GM19452 (cell line): ENCODE measurements at regions not wholly inside any gene's neighbourhood (a gene's known extent, or its start where the extent isn't known, plus 50 kb on each side); places are given as distances from the start of the nearest gene placed in this dataset.

ENCODE experiments used
- ATAC-seq: cut with Tn5 transposase; IDR thresholded peaks from one replicate; pipeline ENCODE4 v1.9.1; 2021; ENCODE audit not compliant: unreplicated experiment

DNA sequence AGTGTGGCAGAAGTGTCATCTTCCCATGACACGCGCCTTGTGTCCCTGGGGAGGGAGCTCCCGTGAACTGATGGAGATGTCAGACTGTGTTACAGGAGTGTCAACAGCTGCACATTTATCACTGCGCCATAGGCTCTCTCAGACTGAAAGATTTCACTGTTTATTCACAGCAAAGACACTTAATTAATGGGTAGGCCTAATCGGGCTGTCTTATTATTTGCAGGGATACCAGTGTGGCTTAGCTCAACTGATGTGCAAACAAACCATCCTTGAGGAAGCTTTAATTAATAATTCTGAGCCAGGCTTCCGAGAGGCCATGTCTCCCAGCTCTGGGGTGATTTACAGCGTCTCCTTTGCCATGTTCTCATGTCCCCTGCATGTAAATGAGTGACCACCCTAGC, 771.0 kb downstream of the QKI start:
- ATAC-seq = no peak

DNA sequence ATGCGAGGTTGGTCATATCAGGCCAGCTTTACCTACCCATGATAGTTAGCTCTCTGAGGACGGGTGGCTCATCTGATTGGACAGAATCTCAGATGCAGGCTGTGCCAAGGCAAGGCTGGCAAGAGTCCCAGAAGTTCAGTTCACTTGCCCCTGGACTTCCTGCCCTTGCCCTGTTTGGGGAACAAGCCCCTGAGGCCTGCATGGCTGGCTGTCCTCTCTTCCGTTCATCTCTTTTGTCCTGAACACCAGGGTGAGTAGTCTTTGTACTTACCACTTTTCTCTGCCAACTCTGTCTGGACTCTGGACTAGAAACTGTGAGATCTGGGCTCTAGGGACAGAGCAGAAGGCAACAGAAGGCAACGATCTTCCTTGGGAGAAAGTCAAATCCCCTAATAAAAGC, 769.9 kb downstream of the QKI start:
- ATAC-seq = no peak

DNA sequence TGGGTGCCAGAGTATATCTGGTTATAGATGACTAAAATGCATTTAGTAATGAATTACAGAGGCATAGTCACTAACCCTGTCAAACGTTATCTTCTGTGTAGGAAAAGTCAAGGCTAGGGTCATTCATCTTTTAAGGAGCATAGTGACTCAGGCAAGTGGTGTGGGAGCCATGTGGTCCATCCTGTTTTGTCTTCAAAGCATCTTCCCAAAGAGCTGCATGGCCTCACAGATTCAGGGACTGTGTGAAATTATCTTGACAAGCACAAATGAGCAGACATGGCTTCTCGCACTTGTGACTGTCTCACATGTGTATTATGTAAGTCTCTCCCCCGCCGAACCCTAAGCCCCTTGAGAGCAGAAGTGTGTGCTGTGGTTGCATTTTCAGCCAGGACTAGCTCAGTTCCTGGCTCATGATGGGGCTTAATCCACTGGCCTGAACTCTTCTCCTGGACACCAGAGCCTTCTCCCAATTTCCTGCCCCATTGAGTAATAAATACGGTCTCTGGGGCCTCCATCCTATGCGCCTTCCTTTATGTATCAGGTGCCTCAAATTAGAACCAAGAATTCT, 769.1 kb downstream of the QKI start:
- no peak for ATAC-seq

DNA sequence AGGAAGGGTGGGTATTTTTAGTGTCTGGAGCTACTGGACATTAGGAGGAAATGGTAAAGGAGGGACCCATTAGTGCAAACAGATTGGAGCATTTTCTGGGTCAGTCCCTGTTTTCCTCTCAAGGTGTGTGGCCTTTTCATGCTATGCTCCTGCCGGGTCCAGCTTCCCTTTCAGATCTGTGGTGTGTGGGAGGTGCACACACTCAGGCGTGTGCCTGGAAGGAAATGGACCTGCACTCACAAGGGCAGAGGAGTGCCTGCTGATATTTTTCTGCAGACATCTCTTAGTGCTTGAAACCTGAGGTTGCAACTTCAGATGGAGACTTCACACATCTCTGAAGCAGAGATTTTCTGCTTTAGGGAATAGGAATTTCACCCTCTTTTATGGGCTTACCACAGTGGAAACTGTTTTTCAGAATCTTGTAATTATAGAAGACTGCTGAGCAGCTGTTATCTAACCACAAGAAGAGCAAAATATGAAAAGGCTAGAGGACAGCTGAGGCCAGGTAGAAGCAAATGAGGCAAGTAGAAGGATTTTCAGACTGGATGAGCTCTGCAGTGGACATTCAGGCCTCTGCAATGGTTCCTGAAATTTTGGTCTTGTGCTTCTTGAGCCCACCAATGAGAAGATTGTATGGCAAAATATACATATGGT, 764.3 kb downstream of the QKI start:
- no peak for ATAC-seq

DNA sequence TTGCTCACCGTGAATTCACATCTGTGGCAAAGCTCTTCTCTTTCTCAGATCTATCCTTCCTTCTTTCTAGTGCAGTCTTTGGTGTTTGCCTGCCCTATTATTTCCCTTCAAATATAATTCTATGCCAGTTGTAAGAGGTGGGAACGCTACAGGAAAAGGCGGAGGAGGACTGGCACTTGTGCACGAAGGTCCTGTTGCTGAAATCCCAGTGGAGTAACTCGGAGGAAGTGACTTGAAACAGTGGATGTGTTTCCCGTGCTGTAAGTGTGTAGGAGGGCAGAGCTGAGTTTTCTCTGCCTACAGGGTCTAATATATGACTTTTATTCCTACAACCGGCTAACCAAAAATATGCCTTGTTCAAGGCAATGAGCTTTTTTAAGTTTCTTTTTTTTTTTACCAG, 754.8 kb downstream of the QKI start:
- ATAC-seq = no peak

DNA sequence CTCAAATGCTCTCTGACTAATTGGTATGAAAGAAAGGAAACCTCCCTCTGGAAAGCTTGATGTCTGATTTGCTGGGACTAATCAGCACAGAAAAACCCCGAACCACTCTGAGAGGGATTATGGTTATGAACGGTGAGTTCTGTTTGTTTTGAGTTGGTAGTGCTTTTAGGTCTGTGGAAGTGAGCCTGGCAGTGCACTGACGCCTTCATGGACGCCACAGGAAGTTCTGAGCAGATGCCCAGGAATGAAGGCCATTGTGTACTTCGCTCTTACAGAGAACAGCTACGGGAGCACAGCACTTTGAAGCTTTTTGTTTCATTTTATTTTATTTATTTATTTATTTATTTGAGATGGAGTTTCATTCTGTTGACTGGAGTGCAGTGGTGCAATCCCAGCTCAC, 754.1 kb downstream of the QKI start:
- ATAC-seq = no peak

DNA sequence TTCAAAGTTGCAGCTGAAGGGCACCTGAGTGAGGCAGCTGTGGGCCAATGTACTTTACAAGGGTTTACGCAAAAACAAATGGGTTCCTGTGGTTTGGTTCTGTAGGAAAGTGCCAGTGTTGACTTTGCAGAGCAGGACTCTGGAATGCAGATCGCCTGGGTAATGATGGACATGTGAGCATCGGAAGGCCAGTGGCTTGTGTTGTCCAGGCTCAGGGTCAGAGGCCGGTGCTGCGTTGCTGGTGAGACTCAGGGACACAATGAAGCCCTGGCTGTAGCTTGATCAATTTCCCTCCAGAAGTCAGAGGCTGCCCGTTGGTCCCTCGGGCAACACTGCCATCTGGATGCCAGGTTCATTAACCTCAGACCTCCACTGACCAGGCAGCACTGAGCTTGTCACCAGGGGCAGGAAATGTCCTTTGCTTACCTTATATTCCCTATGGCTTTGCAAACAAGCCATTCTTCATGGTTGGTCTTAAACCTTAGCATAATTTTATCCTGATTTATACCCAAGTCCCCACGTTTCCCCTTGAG, 753.4 kb downstream of the QKI start:
- no peak for ATAC-seq

DNA sequence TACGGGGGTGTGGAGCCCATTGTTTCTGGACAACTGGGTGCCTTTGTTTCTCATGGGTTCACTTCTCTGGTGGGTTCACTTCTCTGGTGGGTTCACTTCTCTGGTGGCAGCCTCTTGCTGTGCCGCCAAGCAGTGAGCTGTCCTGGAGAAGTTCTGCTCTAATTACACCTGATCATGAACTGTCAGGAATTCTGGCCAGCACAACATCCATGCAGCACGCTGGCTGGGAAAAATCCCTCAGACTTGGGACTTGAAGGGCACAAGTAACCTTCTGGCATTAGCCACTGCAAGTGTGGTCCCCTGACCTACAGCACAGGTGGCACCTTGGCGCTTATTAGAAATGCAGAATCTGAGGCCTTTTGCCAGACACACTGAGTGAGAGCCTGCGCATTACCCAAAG, 752.5 kb downstream of the QKI start:
- ATAC-seq = no peak

DNA sequence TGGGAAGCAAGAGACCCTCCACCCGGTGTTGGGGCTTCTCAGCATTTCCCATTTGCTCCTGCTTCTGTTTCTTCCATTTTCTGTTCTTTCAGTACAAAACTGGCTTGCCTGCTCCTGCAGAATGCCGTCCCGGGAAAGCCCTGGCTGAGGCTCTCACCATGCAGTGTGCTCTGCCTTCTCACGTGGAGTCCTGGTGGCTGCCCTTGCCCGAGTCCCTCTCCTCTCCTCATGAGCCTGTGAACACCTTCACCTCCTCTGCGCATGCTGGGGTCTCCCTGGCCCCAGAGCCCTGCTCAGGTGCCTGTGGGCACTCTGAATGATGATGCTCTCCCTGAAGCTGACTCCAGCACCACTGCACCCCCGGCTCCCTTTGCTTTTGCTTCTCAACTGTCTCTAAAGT, 752.0 kb downstream of the QKI start:
- ATAC-seq = no peak

DNA sequence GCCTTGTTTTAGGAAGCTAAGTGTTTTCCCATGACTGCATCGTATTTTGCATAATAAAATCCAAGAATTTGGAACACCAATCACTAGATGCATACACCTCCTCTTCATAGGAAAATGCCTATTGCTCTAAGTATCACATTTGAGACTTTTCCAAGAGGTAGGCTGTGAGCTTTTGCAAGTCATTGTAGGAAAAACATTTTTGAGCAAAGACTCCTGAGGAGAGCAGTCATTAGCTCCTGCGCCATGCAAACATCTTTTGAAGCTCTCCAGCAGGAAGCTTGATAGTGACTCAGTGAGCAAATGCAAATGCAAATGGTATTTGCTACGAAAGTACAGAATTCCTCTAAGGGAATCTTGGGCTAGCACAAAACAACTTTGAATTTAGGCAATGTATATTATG, 750.4 kb downstream of the QKI start:
- ATAC-seq = no peak

DNA sequence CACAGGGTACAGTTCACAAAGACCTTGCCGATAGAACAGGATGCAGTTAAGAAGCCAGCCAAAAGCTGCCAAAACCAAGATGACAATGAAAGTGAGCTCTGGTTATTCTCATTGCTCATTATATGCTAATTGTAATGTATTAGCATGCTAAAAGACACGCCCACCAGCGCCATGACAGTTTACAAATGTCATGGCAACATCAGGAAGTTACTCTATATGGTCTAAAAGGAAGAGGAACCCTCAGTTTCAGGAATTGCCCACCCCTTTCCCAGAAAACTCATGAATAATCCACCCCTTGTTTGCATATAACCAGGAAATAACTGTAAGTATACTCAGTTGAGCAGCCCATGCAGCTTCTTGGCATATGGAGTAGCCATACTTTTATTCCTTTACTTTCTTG, 748.7 kb downstream of the QKI start:
- no peak for ATAC-seq

DNA sequence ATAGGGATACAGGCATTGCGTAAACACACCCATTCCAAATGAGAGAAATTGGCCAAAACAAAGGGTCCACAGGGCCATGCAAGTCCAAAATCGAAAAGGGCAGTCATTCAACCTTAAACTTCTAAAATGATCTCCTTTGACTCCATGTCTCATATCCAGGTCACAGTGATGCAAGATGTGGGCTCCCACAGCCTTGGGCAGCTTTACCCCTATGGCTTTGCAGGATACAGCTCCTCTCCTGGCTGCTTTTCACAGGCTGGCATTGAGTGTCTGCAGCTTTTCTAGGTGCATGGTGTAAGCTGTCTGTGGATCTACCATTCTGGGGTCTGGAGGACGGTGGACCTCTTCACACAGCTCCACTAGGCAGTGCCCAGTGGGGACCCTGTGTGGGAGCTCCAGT, 744.5 kb downstream of the QKI start:
- ATAC-seq = no peak

DNA sequence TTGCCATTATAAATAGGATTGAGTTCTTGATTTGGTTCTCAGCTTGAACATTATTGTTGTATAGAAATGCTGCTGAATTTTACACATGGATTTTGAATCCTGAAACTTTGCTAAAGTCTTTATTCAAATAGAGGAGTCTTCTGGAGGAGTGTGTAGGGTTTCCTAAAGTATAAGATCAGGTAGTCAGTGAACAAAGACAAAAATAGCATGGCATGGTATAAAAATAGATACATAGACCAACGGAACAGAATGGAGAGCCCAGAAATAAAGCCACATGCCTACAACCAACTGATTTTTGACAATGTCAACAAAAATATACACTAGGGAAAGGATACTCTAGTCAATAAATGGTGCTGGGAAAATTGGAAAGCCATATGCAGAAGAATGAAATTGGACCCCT, 740.1 kb downstream of the QKI start:
- ATAC-seq = no peak

DNA sequence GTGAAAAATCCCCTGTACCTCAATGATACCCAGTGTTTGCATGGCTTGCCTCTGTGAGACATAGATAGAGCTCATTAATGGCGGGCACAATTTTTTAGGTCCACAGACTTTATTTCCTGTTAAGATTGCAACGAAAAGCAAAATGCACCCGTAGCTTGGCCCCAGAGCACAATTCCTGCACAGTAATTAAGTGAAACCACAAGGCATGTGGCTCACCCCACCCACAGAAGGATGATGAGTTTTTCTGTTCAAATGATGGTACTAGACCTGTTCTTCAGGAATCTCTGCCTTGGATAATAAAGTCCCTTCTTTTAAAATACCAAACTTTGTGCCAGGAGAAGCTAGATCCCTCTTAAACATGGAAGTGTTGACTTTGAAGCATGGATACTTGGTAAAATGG, 738.1 kb downstream of the QKI start:
- ATAC-seq = no peak

DNA sequence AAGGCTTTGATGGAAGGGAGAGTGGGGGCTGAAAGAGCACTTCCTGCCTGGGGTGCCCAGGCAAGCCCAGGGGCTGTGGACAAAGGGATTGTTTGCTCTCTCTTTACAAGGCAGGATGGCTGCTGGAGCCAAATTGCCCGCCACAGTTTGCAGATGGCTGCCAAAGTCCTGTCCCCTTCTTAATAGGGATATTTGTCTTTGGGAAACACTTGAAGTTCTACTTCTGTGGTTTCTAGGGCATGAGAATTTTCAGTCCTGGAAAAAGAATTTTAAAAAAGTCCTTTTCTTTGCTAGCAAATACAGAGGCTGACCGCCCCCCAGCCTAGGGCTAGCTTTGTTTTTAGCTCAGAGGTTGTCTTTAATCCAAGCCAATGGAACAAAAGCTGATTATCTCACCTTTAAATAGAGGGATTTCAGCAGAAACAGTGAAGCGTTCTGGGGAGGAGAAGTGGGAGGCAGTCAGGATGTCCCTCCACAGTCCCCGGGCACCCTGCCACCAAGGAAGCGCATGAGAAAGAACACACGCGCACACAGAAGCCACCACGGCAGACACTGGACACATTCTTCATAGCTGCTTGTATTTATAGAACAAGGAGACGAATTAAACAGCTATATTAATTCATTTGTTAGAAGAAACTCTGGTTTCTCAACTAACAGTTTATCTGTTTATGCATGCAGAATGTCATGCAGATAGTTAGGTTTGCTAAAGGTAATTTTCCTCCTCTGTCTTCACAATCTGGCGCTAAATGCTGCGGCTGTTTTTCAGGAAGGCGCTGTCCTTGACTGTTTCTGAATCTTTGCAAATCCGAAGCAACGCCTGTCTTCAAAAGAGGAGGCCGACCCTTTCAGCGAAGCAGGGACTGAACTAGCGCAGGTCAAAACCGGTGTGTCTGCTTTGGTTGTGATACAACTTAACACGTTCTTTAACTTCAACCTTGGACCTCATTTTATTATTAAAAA, 736.9 kb downstream of the QKI start:
- ATAC-seq = no peak

DNA sequence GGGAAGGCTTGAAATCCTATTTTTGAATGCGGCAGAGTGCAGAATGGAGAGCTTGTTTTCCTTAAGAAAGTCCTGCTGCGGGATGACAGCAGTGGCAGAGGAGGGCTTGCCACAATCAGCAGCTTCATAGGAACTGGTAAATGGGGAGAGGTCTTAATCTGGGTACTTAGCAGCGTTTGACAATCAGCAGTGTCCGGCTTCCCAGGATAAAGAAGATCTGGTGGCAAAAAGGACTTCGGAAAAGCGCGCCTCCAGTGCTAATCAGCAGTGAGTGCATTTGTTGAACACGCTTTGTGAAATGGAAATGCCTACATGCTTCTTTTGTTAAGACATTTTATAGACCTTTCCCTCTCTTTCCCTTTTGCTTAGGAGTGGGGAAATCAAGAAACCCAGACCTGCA, 735.7 kb downstream of the QKI start:
- ATAC-seq = no peak

DNA sequence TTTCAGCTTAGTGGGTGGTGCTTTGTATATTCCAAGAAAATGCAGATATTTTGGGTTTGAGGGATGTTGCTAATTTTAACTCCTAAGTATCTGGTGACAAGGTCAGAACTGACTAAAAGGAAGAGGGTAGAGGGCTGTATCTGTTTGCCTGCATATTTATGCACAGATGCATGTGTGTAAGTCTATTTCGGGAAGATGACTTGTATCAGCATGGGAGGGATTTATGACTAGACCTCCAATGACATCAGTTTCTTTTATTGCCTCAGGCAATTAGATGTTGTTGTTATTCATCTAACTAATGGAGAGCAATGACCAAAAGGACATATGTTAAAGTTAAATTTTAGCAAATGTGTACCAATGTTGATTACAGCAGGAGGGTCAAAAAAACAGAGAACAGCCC, 734.3 kb downstream of the QKI start:
- no peak for ATAC-seq

DNA sequence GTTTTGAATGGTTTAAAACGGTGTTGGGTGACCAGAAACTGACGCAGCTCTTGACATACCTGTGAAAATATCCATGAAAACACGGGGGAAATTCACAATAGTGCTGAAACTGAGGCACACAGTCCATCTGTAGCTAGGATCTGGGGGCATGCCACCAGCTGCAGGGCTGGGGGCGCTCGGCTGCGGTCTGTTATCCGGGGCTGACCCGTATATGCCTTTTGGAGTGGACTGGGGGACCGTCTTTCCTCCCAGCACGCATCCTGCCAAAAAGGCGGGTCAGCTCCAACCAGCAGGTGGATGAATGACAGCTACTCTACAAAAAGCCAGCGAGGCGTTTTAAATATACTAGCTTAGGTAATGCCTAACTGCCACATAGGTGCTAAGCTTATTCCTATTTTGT, 729.8 kb downstream of the QKI start:
- no peak for ATAC-seq

DNA sequence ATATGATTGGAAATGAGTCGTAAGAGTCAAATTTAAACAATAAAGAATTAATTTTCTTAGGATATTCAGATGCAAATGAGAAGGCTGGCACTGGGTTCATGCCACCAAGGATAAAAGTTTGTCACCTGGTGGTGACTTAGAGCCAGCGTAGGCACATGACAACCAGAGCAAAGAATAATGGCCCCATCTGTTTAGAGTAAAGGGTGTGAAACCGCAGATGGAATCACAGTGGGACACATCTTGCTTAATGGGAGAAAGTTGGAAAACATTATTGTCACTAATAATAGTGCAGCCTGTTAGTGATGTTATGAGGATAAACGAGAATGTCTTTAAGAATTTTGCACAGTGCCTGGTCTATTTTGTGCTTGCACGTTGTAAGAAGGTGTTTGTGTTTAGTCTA, 727.8 kb downstream of the QKI start:
- ATAC-seq = no peak

DNA sequence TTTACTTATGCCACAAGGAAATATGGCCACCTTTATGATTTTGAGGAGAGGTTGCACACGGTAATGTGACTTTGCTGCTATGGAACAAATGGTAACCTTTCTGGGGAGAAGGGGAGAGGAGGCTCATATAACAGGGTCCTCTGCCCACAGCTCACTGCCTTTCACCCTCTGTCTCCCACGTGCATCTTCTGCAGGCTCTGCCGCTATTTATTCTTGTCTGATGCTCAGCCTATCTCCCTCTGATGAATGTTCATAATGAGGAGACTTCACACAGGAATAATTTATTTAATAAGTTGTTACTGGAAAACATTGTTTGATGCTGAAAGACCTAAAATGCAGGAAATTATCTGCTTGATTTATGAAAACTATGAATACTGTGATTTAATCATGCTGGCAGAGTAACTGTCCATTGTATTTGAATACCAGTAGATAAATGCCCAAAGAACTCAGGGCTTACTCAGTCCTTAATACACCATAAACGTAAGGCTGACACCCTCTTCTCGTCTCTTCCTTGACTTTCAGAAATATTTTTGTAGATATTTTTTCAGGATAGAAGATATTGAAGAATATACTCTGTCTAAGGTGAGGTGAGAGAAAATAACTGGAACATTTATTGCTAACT, 721.1 kb downstream of the QKI start:
- ATAC-seq = no peak

DNA sequence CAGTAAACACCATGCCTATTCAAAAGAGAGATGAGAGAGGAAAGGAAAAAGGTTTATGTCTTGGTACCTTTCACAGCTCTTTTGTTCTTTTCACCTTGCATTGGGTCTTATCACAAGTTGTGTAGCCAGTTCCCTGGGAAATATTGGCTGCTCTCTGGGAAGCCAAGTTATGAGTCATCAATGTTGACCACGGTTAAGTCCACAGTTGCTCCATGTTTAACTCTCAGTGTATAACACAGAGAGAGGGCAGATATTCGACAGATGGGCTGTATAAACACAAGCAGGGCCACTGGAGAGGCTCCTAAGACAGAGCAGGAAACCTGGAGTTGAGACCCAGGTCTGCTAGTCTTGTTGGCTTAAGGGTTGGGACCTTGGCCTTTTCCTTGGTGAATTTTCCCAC, 718.6 kb downstream of the QKI start:
- no peak for ATAC-seq

DNA sequence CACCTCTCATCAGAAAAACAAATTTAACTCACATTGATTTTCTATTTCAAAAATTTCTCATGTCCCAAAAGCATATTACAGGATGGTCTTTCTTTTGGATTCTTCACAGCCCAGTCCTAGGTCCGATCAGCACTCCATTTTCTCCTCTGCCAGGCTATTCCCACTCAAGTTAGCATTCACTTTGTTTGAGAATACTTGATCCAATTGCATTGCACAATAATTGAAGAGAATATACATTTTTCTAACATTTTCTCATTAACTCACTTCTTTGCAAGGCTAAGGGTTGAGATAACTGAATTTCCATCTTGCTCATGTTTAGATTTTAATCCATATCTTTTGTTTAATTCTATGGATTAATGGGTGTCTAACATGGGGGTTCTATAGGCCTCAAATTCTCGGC, 716.1 kb downstream of the QKI start:
- ATAC-seq = no peak
